SK-N-SH (cell line): ENCODE measurements at regions not wholly inside any gene's neighbourhood (a gene's known extent, or its start where the extent isn't known, plus 50 kb on each side); places are given as distances from the start of the nearest gene placed in this dataset.

Source experiments
- CTCF ChIA-PET: fragments of 300-600, 350-600 bp; formaldehyde crosslinking; extraction: SDS; loops from one replicate; lab custom pipeline; 2021; lab: Yijun Ruan, JAX
- POLR2A ChIA-PET: fragments of 350-600 bp; sonication (Branson Sonifier 250); formaldehyde crosslinking; extraction: SDS; loops from one replicate; lab custom pipeline; 2020; ENCODE audit warnings: antibody characterized with exemption, inconsistent platforms; lab: Yijun Ruan, JAX
- DNase-seq: peaks from one replicate; pipeline ENCODE4 v3.0.0; 2012
- H2AFZ ChIP-seq: fragments of 200-600 bp; sonication (generic); 2 replicates; pipeline ENCODE4 v1.8.1; 2016; ENCODE audit warnings: antibody characterized with exemption, mild to moderate bottlenecking, low read depth
- H3F3A ChIP-seq: fragments of 200-600 bp; sonication (generic); replicated peaks from 2 replicates; pipeline ENCODE3; 2016; ENCODE audit warnings: antibody characterized with exemption, mild to moderate bottlenecking; ENCODE audit not compliant: insufficient read depth
- H3K27ac ChIP-seq, 2 experiments: fragments of 200-500 bp in 1 of 2; fragments of 200-600 bp in 1 of 2; sonication (Bioruptor generic) in 1 of 2; sonication (generic), shearing (Covaris generic) in 1 of 2; 2 replicates each; pipeline versions ENCODE4 v1.5.1 to v1.6.1; 2014 to 2016; ENCODE audit warnings: low read depth in 2 of 2, inconsistent platforms in 1 of 2, low read length in 1 of 2, mild to moderate bottlenecking in 1 of 2, mixed read lengths in 1 of 2
- H3K27me3 ChIP-seq: fragments of 200-600 bp; sonication (generic), shearing (Covaris generic); 2 replicates; pipeline ENCODE4 v1.6.1; 2016; ENCODE audit warnings: mixed run types; ENCODE audit not compliant: insufficient read depth
- H3K36me3 ChIP-seq, 2 experiments: fragments of 200-500 bp in 1 of 2; fragments of 200-600 bp in 1 of 2; sonication (Bioruptor generic) in 1 of 2; sonication (generic) in 1 of 2; replicated peaks in 1 of 2; 2 replicates each; pipeline versions ENCODE3 to v1.5.1; 2014 to 2016; ENCODE audit warnings: low read length in 1 of 2, mild to moderate bottlenecking in 1 of 2; ENCODE audit not compliant: insufficient read depth in 2 of 2, control insufficient read depth in 1 of 2
- H3K4me1 ChIP-seq, 2 experiments: fragments of 200-500 bp in 1 of 2; fragments of 200-600 bp in 1 of 2; sonication (Bioruptor generic) in 1 of 2; sonication (generic), shearing (Covaris generic) in 1 of 2; 2 replicates each; pipeline versions ENCODE4 v1.5.1 to v1.6.1; 2014 to 2016; ENCODE audit warnings: low read depth in 1 of 2, low read length in 1 of 2, mixed run types in 1 of 2; ENCODE audit not compliant: insufficient read depth in 2 of 2, control insufficient read depth in 1 of 2
- H3K4me2 ChIP-seq: fragments of 200-600 bp; sonication (generic), shearing (Covaris generic); 2 replicates; pipeline ENCODE4 v1.6.1; 2017; ENCODE audit warnings: mixed run types
- H3K4me3 ChIP-seq, 2 experiments: fragments of 200-500 bp in 1 of 2; fragments of 200-600 bp in 1 of 2; sonication (Bioruptor generic) in 1 of 2; sonication (generic), shearing (Covaris generic) in 1 of 2; 2 replicates each; pipeline versions ENCODE4 v1.5.1 to v1.8.1; 2014 to 2016; ENCODE audit warnings: low read depth in 2 of 2, inconsistent platforms in 1 of 2, low read length in 1 of 2, mild to moderate bottlenecking in 1 of 2, mixed read lengths in 1 of 2, moderate library complexity in 1 of 2
- H3K79me2 ChIP-seq: fragments of 200-600 bp; sonication (generic); 2 replicates; pipeline ENCODE4 v1.8.1; 2017; ENCODE audit warnings: mild to moderate bottlenecking; ENCODE audit not compliant: insufficient read depth
- H3K9ac ChIP-seq: fragments of 200-600 bp; sonication (generic); 2 replicates; pipeline ENCODE4 v1.6.1; 2017; ENCODE audit warnings: mixed run types
- H3K9me2 ChIP-seq: fragments of 200-600 bp; sonication (generic); 2 replicates; pipeline ENCODE4 v1.6.1; 2017; ENCODE audit warnings: mixed run types
- H3K9me3 ChIP-seq: fragments of 200-600 bp; sonication (generic); 2 replicates; pipeline ENCODE4 v1.6.1; 2017; ENCODE audit warnings: mixed run types, mild to moderate bottlenecking, moderate library complexity
- H4K20me1 ChIP-seq: fragments of 200-600 bp; sonication (generic); 2 replicates; pipeline ENCODE4 v1.6.1; 2017; ENCODE audit warnings: mild to moderate bottlenecking, mixed run types; ENCODE audit not compliant: insufficient read depth
- EP300 ChIP-seq, 2 experiments: IDR thresholded peaks; 2 replicates each; pipeline versions ENCODE4 v1.4.0 to v1.6.1; 2012; ENCODE audit warnings: borderline replicate concordance in 1 of 2, low read depth in 1 of 2, low read length in 1 of 2
- EZH2phosphoT487 ChIP-seq: fragments of 200-600 bp; sonication (generic); IDR thresholded peaks from 2 replicates; pipeline ENCODE4 v1.6.1; 2017; ENCODE audit warnings: low read depth, mixed run types, mild to moderate bottlenecking, antibody characterized with exemption, moderate library complexity, borderline replicate concordance
- FOSL2 ChIP-seq: IDR thresholded peaks from 2 replicates; pipeline ENCODE4 v1.4.0; 2012; ENCODE audit warnings: low read depth, mild to moderate bottlenecking, moderate library complexity, borderline replicate concordance
- FOXJ3 ChIP-seq: sonication (generic); formaldehyde crosslinking; IDR thresholded peaks from 2 replicates; pipeline ENCODE4 v1.5.1; 2020; ENCODE audit warnings: mild to moderate bottlenecking, missing genetic modification reagents
- FOXM1 ChIP-seq: IDR thresholded peaks from 2 replicates; pipeline ENCODE4 v1.4.0; 2012; ENCODE audit warnings: low read depth, mild to moderate bottlenecking
- MXI1 ChIP-seq: IDR thresholded peaks from 2 replicates; pipeline ENCODE4 v1.6.1; 2012; ENCODE audit warnings: mild to moderate bottlenecking, low read depth, low read length, improper control_type of control experiment
- RFX5 ChIP-seq: IDR thresholded peaks from 2 replicates; pipeline ENCODE4 v1.6.1; 2012; ENCODE audit warnings: mild to moderate bottlenecking, improper control_type of control experiment, low read length
- RXRA ChIP-seq: IDR thresholded peaks from 2 replicates; pipeline ENCODE4 v1.4.0; 2012; ENCODE audit warnings: low read depth, mild to moderate bottlenecking, borderline replicate concordance
- TAF1 ChIP-seq: IDR thresholded peaks from 2 replicates; pipeline ENCODE4 v1.6.1; 2012; ENCODE audit warnings: low read depth, mild to moderate bottlenecking, low read length, moderate library complexity, borderline replicate concordance
- TEAD4 ChIP-seq: IDR thresholded peaks from 2 replicates; pipeline ENCODE4 v1.4.0; 2012; ENCODE audit warnings: mild to moderate bottlenecking, borderline replicate concordance; ENCODE audit not compliant: insufficient read depth
- YY1 ChIP-seq: IDR thresholded peaks from 2 replicates; pipeline ENCODE4 v1.4.0; 2012; ENCODE audit warnings: low read depth, mild to moderate bottlenecking
- WGBS: methylation state at CpG from one replicate; pipeline ENCODE4 v1.1.6; 2017; ENCODE audit warnings: low lambda C conversion rate; 5-methylcytosine and 5-hydroxymethylcytosine counted together
- TF ChIP-seq, protein P1 (sequence below): IDR thresholded peaks from 2 replicates; pipeline ENCODE4 v1.4.0; 2012; ENCODE audit warnings: low read depth
- TF ChIP-seq, protein P2 (sequence below): fragments of 150-350 bp; IDR thresholded peaks from 2 replicates; pipeline ENCODE4 v1.6.1; 2016; ENCODE audit warnings: mild to moderate bottlenecking, low read depth, low read length
- TF ChIP-seq, protein P3 (sequence below): IDR thresholded peaks from 2 replicates; pipeline ENCODE4 v1.4.0; 2012; ENCODE audit warnings: low read depth, borderline replicate concordance
- TF ChIP-seq, protein P4 (sequence below): IDR thresholded peaks from 2 replicates; pipeline ENCODE4; 2012
- TF ChIP-seq, protein P5 (sequence below): fragments of 150-350 bp; IDR thresholded peaks from 2 replicates; pipeline ENCODE4 v1.6.1; 2017; ENCODE audit warnings: antibody characterized with exemption, low read length, low read depth, borderline replicate concordance

DNA sequence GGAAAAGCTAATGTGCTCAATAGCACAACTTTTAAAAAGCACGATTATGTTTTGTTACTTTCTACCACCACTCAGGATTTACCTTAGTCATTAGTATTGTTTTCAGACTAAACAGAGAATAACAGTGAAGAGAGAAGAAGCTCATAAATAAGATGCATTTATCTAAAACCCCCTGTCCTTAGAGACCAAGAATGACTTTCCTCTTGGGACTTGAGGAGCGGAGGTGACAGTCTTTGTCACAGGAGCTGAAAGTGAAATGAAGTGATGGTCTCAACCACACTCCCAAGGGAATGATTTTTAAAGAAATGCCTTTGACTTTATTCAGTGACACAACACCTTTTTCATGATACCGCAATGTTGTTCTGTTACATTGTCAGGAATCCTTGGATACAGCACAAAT lies 190.6 kb upstream of the NBEA start:
- Histone ChIP-seq H3K27ac (no peak overlapping the region), H3K9me3 (no peaks in the 10 kb centered on the region), H3F3A (no peaks in the 10 kb centered on the region), H3K4me3 (no peak overlapping the region), H3K4me1 (peaks cover 0 to 3% of the 10 kb centered on the region in 2 experiments; a peak in 2 of 4 replicates), H3K4me2 (no peak overlapping the region)
- TF ChIP-seq FOSL2: no peak
- no peak for TF ChIP-seq EP300 (IDR thresholded peaks at IDR 0.05; ENCODE audit: borderline replicate concordance in 1 of 2, low read depth in 1 of 2, low read length in 1 of 2)
- TF ChIP-seq, protein P1, sequence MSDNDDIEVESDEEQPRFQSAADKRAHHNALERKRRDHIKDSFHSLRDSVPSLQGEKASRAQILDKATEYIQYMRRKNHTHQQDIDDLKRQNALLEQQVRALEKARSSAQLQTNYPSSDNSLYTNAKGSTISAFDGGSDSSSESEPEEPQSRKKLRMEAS: no peak
- TF ChIP-seq EZH2phosphoT487: no peak
- no peak for TF ChIP-seq TEAD4
- TF ChIP-seq, all 33 proteins: peak for 0
- WGBS: 93% methylated on average over 3 of the region's 3 CpGs
- no peaks in the 10 kb centered on the region for H3K79me2 ChIP-seq
- H2AFZ ChIP-seq: no peak overlapping the region
- no peak for DNase-seq
- no peaks in the 10 kb centered on the region for H4K20me1 ChIP-seq
- H3K9me2 ChIP-seq: no peaks in the 10 kb centered on the region
- H3K36me3 ChIP-seq: no peaks in the 10 kb centered on the region
- no peaks in the 10 kb centered on the region for H3K27me3 ChIP-seq
- H3K9ac ChIP-seq: no peak overlapping the region
- POLR2A ChIA-PET: no interaction called here
- CTCF ChIA-PET: no interaction called here

DNA sequence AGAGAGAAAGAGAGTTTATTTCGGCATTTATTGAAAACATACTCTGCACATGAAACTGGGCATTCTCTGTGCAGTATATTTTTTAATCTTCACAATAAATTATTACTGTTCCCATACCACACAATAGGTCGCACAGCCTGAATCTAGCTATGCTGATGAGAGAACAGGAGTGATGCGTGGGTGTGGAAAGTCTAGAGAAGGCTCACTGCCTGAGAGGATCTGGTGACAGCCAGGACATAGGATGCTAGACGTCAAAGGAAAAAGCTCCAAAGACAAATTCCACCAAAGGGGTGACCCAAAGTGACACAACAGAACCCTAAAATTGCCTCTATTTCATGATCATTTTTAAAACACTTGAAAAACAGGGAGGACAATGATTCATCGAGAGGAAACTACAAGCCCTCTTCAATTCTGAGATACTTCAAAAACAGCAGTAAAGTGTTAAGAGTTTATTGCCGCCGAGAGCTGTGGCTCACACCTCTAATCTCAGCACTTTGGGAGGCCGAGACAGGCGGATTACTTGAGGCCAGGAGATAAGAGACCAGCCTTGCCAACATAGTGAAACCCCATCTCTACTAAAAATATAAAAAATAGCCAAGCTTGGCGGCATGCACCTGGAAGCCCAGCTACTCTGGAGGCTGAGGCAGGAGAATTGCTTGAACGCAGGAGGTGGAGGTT lies 189.6 kb upstream of the NBEA start:
- no peaks in the 10 kb centered on the region for H3K79me2 ChIP-seq
- peaks cover 0 to 3% of the 10 kb centered on the region in 2 experiments; a peak in 2 of 4 replicates for H3K4me1 ChIP-seq
- H3K9me3 ChIP-seq: no peaks in the 10 kb centered on the region
- POLR2A ChIA-PET: interaction anchor here (0.6 kb wide), 1 partner anchor 933 kb away, joined by 3 read pairs; no protein-coding TSS in a partner anchor
- H3K27me3 ChIP-seq: no peaks in the 10 kb centered on the region
- no peaks in the 10 kb centered on the region for H3K36me3 ChIP-seq
- no peaks in the 10 kb centered on the region for H3F3A ChIP-seq
- no peak overlapping the region for H3K4me2 ChIP-seq
- WGBS: 88% methylated on average over 11 of the region's 11 CpGs
- no peak overlapping the region for H3K27ac ChIP-seq
- TF ChIP-seq, protein P2, sequence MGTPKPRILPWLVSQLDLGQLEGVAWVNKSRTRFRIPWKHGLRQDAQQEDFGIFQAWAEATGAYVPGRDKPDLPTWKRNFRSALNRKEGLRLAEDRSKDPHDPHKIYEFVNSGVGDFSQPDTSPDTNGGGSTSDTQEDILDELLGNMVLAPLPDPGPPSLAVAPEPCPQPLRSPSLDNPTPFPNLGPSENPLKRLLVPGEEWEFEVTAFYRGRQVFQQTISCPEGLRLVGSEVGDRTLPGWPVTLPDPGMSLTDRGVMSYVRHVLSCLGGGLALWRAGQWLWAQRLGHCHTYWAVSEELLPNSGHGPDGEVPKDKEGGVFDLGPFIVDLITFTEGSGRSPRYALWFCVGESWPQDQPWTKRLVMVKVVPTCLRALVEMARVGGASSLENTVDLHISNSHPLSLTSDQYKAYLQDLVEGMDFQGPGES: no peak
- no peak for TF ChIP-seq RXRA
- TF ChIP-seq, protein P3, sequence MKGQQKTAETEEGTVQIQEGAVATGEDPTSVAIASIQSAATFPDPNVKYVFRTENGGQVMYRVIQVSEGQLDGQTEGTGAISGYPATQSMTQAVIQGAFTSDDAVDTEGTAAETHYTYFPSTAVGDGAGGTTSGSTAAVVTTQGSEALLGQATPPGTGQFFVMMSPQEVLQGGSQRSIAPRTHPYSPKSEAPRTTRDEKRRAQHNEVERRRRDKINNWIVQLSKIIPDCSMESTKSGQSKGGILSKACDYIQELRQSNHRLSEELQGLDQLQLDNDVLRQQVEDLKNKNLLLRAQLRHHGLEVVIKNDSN: no peak
- TF ChIP-seq MXI1: no peak
- TF ChIP-seq TAF1: no peak
- no peak for TF ChIP-seq YY1
- no peak for TF ChIP-seq FOXJ3 (CRISPR knock-in tag)
- TF ChIP-seq, protein P4, sequence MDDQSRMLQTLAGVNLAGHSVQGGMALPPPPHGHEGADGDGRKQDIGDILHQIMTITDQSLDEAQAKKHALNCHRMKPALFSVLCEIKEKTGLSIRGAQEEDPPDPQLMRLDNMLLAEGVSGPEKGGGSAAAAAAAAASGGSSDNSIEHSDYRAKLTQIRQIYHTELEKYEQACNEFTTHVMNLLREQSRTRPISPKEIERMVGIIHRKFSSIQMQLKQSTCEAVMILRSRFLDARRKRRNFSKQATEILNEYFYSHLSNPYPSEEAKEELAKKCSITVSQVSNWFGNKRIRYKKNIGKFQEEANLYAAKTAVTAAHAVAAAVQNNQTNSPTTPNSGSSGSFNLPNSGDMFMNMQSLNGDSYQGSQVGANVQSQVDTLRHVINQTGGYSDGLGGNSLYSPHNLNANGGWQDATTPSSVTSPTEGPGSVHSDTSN: no peak
- no peak for TF ChIP-seq RFX5
- no peak for TF ChIP-seq FOXM1
- TF ChIP-seq, protein P5, sequence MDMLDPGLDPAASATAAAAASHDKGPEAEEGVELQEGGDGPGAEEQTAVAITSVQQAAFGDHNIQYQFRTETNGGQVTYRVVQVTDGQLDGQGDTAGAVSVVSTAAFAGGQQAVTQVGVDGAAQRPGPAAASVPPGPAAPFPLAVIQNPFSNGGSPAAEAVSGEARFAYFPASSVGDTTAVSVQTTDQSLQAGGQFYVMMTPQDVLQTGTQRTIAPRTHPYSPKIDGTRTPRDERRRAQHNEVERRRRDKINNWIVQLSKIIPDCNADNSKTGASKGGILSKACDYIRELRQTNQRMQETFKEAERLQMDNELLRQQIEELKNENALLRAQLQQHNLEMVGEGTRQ: no peak
- H3K4me3 ChIP-seq: no peak overlapping the region
- no peaks in the 10 kb centered on the region for H3K9me2 ChIP-seq
- no peak for DNase-seq
- H4K20me1 ChIP-seq: no peaks in the 10 kb centered on the region
- H2AFZ ChIP-seq: no peak overlapping the region
- no peak overlapping the region for H3K9ac ChIP-seq
- CTCF ChIA-PET: no interaction called here
